Naive B cell (primary cell): ENCODE measurements at regions not wholly inside any gene's neighbourhood (a gene's known extent, or its start where the extent isn't known, plus 50 kb on each side); places are given as distances from the start of the nearest gene placed in this dataset.
"Not testable (repeated sequence)": the region's sequence is repeated elsewhere in the genome, so short reads cannot be mapped to it uniquely, and the experiment has no call there.

Source experiments
- ATAC-seq, 2 donors: fragments of 150-1000 bp; cut with Tn5 transposase; 2 replicates each; pipeline ENCODE4 v1.10.0; 2021; ENCODE audit warnings: low read depth in 2 of 2, mild to moderate bottlenecking in 2 of 2, moderate library complexity in 2 of 2
- DNase-seq: peaks from one replicate; pipeline ENCODE4 v3.0.0; 2022
- H3K27ac Mint-ChIP-seq, 6 donors: one replicate each; pipeline ENCODE4 v1.8.0; 2020 to 2022; ENCODE audit warnings: mild to moderate bottlenecking in 6 of 6, mixed read lengths in 6 of 6, moderate library complexity in 5 of 6, inconsistent platforms in 2 of 6
- H3K27me3 Mint-ChIP-seq, 3 donors: one replicate each; pipeline ENCODE4 v1.8.0; 2021 to 2022; ENCODE audit warnings: mixed read lengths in 3 of 3, mild to moderate bottlenecking in 1 of 3
- H3K36me3 Mint-ChIP-seq, 2 donors: one replicate each; pipeline ENCODE4 v1.8.0; 2020 to 2022; ENCODE audit warnings: mixed read lengths in 2 of 2, inconsistent platforms in 1 of 2, mild to moderate bottlenecking in 1 of 2
- H3K4me1 Mint-ChIP-seq, 3 donors: one replicate each; pipeline ENCODE4 v1.8.0; 2020 to 2022; ENCODE audit warnings: mixed read lengths in 3 of 3, inconsistent platforms in 1 of 3, mild to moderate bottlenecking in 1 of 3, moderate library complexity in 1 of 3
- H3K4me3 Mint-ChIP-seq, 8 donors: one replicate each; pipeline ENCODE4 v1.8.0; 2020 to 2022; ENCODE audit warnings: mild to moderate bottlenecking in 8 of 8, mixed read lengths in 8 of 8, moderate library complexity in 8 of 8, inconsistent platforms in 2 of 8
- H3K9me3 Mint-ChIP-seq, 7 donors: one replicate each; pipeline ENCODE4 v1.8.0; 2020 to 2022; ENCODE audit warnings: mixed read lengths in 7 of 7, mild to moderate bottlenecking in 5 of 7, inconsistent platforms in 2 of 7, moderate library complexity in 1 of 7

GRCh38 chr4:101419336-101420135 lies 72.2 kb upstream of the PPP3CA start:
- Mint-ChIP-seq H3K9me3 (peaks cover 0 to 12% (median 4%) of the 10 kb centered on the region in 7 donors), H3K4me1 (peaks cover 26 to 43% (median 35%) of the 10 kb centered on the region in 3 donors), H3K27ac (peak overlapping the region in 1 of 6 donors; percentile 76), H3K4me3 (peak overlapping the region in 2 of 8 donors; percentile 33 to 70), H3K27me3 (no peaks in the 10 kb centered on the region), H3K36me3 (peaks cover 4 to 9% of the 10 kb centered on the region in 2 donors)
- no peak for DNase-seq
- ATAC-seq = peak; percentile 44 to 65

- H3K9me3 Mint-ChIP-seq = peaks cover 0 to 4% (median 2%) of the 10 kb centered on the region in 7 donors
- H3K4me1 Mint-ChIP-seq = peaks cover 26 to 43% (median 35%) of the 10 kb centered on the region in 3 donors
- DNase-seq (no peak), ATAC-seq (no peak)
- H3K27me3 Mint-ChIP-seq = no peaks in the 10 kb centered on the region
- H3K36me3 Mint-ChIP-seq = peaks cover 0 to 9% of the 10 kb centered on the region in 2 donors
- peak overlapping the region in 2 of 6 donors; percentile 5 to 52 for H3K27ac Mint-ChIP-seq
- peak overlapping the region in 4 of 8 donors; percentile 13 to 52 (median 40) for H3K4me3 Mint-ChIP-seq
Measured at GRCh38 chr4:101418466-101418865, 71.1 kb upstream of the PPP3CA start.

DNA sequence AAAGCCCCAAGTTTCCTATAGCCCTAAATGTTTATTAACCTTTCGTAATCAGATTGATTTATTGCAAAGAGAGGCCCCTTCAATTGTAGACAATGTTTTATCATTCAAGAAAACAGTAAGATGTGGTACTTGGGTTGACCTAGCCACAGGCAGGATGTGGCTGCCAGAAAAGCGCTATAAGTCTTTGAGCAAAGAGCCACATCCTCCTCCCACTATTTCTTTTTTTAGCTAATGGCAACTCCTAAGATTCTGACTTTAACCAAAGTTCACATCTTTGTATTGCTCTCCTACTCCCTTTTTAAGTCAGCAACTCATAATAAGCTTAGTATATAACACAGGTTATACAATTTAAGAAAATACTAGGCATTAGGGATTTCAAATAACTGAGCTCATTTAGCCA lies 70.7 kb upstream of the PPP3CA start:
- Mint-ChIP-seq H3K9me3 (peaks cover 0 to 4% (median 2%) of the 10 kb centered on the region in 7 donors), H3K27ac (peak overlapping the region in 2 of 6 donors; percentile 5 to 52), H3K4me3 (peak overlapping the region in 5 of 8 donors; percentile 13 to 52 (median 36)), H3K36me3 (peaks cover 0 to 9% of the 10 kb centered on the region in 2 donors), H3K4me1 (peaks cover 26 to 43% (median 35%) of the 10 kb centered on the region in 3 donors), H3K27me3 (no peaks in the 10 kb centered on the region)
- DNase-seq (peak; percentile 11), ATAC-seq (peak; percentile 40 to 60)

DNA sequence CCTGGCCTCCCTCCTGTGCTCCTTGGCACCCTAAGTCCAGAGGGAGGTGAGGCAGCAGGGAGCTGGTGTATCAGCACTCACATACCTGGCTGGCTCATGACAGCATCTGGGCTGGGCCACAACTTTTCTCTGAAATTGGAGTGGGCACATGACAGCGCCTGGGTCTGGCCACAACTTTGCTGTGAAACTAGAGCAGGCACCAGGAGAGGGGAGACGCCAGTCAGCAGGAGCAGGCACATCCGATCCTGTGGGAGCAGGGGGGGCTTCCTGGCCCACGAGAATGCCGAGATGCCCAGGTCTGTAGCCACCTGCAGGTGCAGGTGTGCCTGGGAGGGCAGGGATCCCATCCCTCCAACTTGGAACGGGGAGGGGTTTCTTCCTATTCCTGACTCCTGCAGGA lies 69.7 kb upstream of the PPP3CA start:
- DNase-seq = no peak
- Mint-ChIP-seq H3K36me3 (peaks cover 0 to 9% of the 10 kb centered on the region in 2 donors), H3K27ac (no peak overlapping the region), H3K9me3 (peaks cover 0 to 5% (median 3%) of the 10 kb centered on the region in 7 donors), H3K4me3 (no peak overlapping the region), H3K4me1 (peaks cover 26 to 43% (median 35%) of the 10 kb centered on the region in 3 donors), H3K27me3 (no peaks in the 10 kb centered on the region)
- ATAC-seq = no peak

- Mint-ChIP-seq H3K4me1 (peaks cover 26 to 43% (median 35%) of the 10 kb centered on the region in 3 donors), H3K27ac (no peak overlapping the region), H3K36me3 (peaks cover 0 to 9% of the 10 kb centered on the region in 2 donors), H3K9me3 (peaks cover 0 to 5% (median 3%) of the 10 kb centered on the region in 7 donors), H3K27me3 (no peaks in the 10 kb centered on the region), H3K4me3 (no peak overlapping the region)
- DNase-seq (no peak), ATAC-seq (no peak)
Measured at GRCh38 chr4:101415962-101416361, 68.6 kb upstream of the PPP3CA start.

DNA sequence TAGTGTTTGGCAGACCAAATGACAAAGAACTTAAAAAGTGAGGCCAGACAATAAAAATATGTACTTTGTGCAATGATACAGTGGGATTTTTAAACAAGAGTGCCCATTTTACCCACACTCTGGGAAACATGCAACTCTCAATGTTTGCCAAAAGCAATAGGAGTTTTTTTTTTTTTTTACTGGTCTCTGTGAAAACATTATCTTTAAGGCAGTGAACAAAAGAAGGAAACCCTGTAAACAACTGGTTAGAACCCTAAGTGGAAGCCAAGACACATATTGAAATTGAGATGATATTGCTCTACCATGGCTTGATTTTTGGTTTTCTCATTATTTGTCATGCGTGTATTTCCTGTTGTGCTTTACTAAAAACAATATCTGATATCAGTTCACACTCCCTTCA lies 67.2 kb upstream of the PPP3CA start:
- Mint-ChIP-seq H3K4me3 (no peak overlapping the region), H3K27ac (peak overlapping the region in 1 of 6 donors; percentile 38), H3K36me3 (peaks cover 0 to 9% of the 10 kb centered on the region in 2 donors), H3K9me3 (peaks cover 0 to 5% (median 3%) of the 10 kb centered on the region in 7 donors), H3K27me3 (no peaks in the 10 kb centered on the region), H3K4me1 (peaks cover 20 to 34% (median 29%) of the 10 kb centered on the region in 3 donors)
- ATAC-seq = no peak
- DNase-seq = no peak

GRCh38 chr4:101411926-101412325 lies 64.6 kb upstream of the PPP3CA start:
- ATAC-seq (no peak), DNase-seq (no peak)
- peaks cover 0 to 5% (median 4%) of the 10 kb centered on the region in 7 donors for H3K9me3 Mint-ChIP-seq
- peak overlapping the region in 1 of 6 donors; percentile 44 for H3K27ac Mint-ChIP-seq
- H3K4me1 Mint-ChIP-seq = peaks cover 9 to 13% (median 10%) of the 10 kb centered on the region in 3 donors
- H3K36me3 Mint-ChIP-seq = peaks cover 0 to 9% of the 10 kb centered on the region in 2 donors
- no peak overlapping the region for H3K4me3 Mint-ChIP-seq
- no peaks in the 10 kb centered on the region for H3K27me3 Mint-ChIP-seq

- not testable (repeated sequence) for H3K27ac Mint-ChIP-seq, ATAC-seq, DNase-seq, H3K4me3 Mint-ChIP-seq, H3K36me3 Mint-ChIP-seq, H3K9me3 Mint-ChIP-seq, H3K27me3 Mint-ChIP-seq
- peaks cover 8 to 11% (median 9%) of the 10 kb centered on the region in 3 donors for H3K4me1 Mint-ChIP-seq
Measured at GRCh38 chr4:101411281-101411910, 64.1 kb upstream of the PPP3CA start.

DNA sequence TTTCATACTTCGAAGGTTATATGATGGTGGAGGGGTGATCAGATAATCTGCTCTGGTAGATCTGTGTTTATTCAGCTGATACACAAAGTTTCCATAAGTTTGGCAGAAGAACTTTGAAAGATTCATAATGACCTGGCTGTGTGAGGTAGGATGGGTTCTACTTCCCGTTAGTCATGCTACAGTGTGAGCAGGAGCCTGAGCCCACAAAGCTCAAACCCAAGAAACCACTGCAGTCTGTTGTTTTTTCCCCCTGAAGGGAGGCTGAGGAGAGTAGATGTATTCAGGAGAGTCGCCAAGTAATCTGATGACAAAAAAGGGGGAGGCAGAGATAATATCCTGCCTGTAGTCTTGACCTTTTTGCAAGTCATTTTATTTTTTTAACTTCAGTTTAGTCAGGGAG lies 52.8 kb upstream of the PPP3CA start:
- Mint-ChIP-seq H3K27me3 (no peaks in the 10 kb centered on the region), H3K4me1 (no peaks in the 10 kb centered on the region), H3K36me3 (no peaks in the 10 kb centered on the region), H3K27ac (no peak overlapping the region), H3K4me3 (no peak overlapping the region), H3K9me3 (peaks cover 0 to 6% (median 0%) of the 10 kb centered on the region in 7 donors)
- DNase-seq = no peak
- ATAC-seq = no peak

GRCh38 chr4:101398807-101399206 lies 51.5 kb upstream of the PPP3CA start:
- Mint-ChIP-seq H3K4me3 (no peak overlapping the region), H3K27ac (no peak overlapping the region), H3K9me3 (no peaks in the 10 kb centered on the region), H3K27me3 (no peaks in the 10 kb centered on the region), H3K4me1 (no peaks in the 10 kb centered on the region), H3K36me3 (no peaks in the 10 kb centered on the region)
- ATAC-seq = no peak
- no peak for DNase-seq
